Cardiac fibroblast (primary cell): ENCODE measurements at regions not wholly inside any gene's neighbourhood (a gene's known extent, or its start where the extent isn't known, plus 50 kb on each side); places are given as distances from the start of the nearest gene placed in this dataset.

ENCODE experiments used
- DNase-seq, 2 donors: peaks; one replicate each; pipeline versions ENCODE4 v3.0.0 to v3.0.0-alpha.2; 2010; ENCODE audit warnings: low read depth in 2 of 2
- H3K4me3 ChIP-seq, 2 donors: replicated peaks in 1 of 2; 1 replicate in 1 of 2; 2 replicates in 1 of 2; pipeline ENCODE4 v1.5.1; 2011; ENCODE audit warnings: low read depth in 2 of 2, low read length in 2 of 2, mild to moderate bottlenecking in 2 of 2, moderate library complexity in 1 of 2
- CTCF ChIP-seq: IDR thresholded peaks from one replicate; pipeline ENCODE4 v1.5.1; 2011; ENCODE audit warnings: low read depth, mild to moderate bottlenecking, low read length, inconsistent platforms

GRCh38 chr6:137759624-137760023 lies 107.4 kb upstream of the TNFAIP3 start:
- no peak overlapping the region for H3K4me3 ChIP-seq
- no peak for TF ChIP-seq CTCF

GRCh38 chr6:137761072-137761471 lies 106.0 kb upstream of the TNFAIP3 start:
- no peak for TF ChIP-seq CTCF
- DNase-seq = peak in 1 of 2 donors; percentile 39
- H3K4me3 ChIP-seq = no peak overlapping the region

More at GRCh38 chr6:137759624-137760023, 107.4 kb upstream of the TNFAIP3 start:
- DNase-seq = no peak

- H3K4me3 ChIP-seq = no peak overlapping the region
- DNase-seq = no peak
- TF ChIP-seq CTCF = no peak
These were observed 105.6 kb upstream of the TNFAIP3 start for GRCh38 chr6:137761487-137761886.

- no peak for DNase-seq
- TF ChIP-seq CTCF = no peak
These were observed 104.6 kb upstream of the TNFAIP3 start for GRCh38 chr6:137762168-137763090.

GRCh38 chr6:137763436-137763835 lies 103.6 kb upstream of the TNFAIP3 start:
- no peak for DNase-seq
- H3K4me3 ChIP-seq = no peak overlapping the region
- TF ChIP-seq CTCF = no peak

More at GRCh38 chr6:137762168-137763090, 104.6 kb upstream of the TNFAIP3 start:
- no peak overlapping the region for H3K4me3 ChIP-seq

- no peak for DNase-seq
- no peak for TF ChIP-seq CTCF
- H3K4me3 ChIP-seq = no peak overlapping the region
These were observed 103.2 kb upstream of the TNFAIP3 start for GRCh38 chr6:137763886-137764285.
